Esophagus muscularis mucosa (tissue), 4 donors: ENCODE measurements at regions not wholly inside any gene's neighbourhood (a gene's known extent, or its start where the extent isn't known, plus 50 kb on each side); places are given as distances from the start of the nearest gene placed in this dataset.

ENCODE experiments used
- DNase-seq: peaks from one replicate; pipeline ENCODE4 v3.0.0-alpha.2; 2017; ENCODE audit errors: extremely low spot score
- H3K27ac ChIP-seq, 4 donors: fragments of 200-600 bp; sonication (generic); replicated peaks in 1 of 4; 1 replicate in 3 of 4; 2 replicates in 1 of 4; pipeline ENCODE4 v1.5.1; 2016 to 2019; ENCODE audit warnings: mild to moderate bottlenecking in 1 of 4
- H3K27me3 ChIP-seq, 4 donors: fragments of 200-600 bp; sonication (generic); one replicate each; pipeline versions ENCODE4 v1.5.1 to v1.6.0; 2016 to 2019
- H3K36me3 ChIP-seq, 4 donors: fragments of 200-600 bp; sonication (generic); one replicate each; pipeline ENCODE4 v1.5.1; 2016 to 2019
- H3K4me1 ChIP-seq, 4 donors: fragments of 200-600 bp; sonication (generic); one replicate each; pipeline ENCODE4 v1.5.1; 2016 to 2019
- H3K4me3 ChIP-seq, 4 donors: fragments of 200-600 bp; sonication (generic); 1 replicate in 2 of 4; 2 replicates in 2 of 4; pipeline ENCODE4 v1.5.1; 2016 to 2019; ENCODE audit warnings: mild to moderate bottlenecking in 4 of 4, moderate library complexity in 1 of 4
- H3K9me3 ChIP-seq, 4 donors: fragments of 200-600 bp; sonication (generic); 1 replicate in 3 of 4; 2 replicates in 1 of 4; pipeline ENCODE4 v1.5.1; 2016 to 2019
- EP300 ChIP-seq: sonication (generic); formaldehyde crosslinking; IDR thresholded peaks from one replicate; pipeline ENCODE4 v1.6.1; 2017; ENCODE audit warnings: antibody characterized with exemption
- POLR2A ChIP-seq: fragments of 450-650 bp; IDR thresholded peaks from one replicate; pipeline ENCODE4 v1.6.1; 2017; ENCODE audit warnings: antibody characterized with exemption, moderate library complexity, mild to moderate bottlenecking, low read depth
- POLR2AphosphoS5 ChIP-seq, 2 donors: sonication (generic); formaldehyde crosslinking; IDR thresholded peaks; one replicate each; pipeline ENCODE4 v1.6.1; 2017; ENCODE audit warnings: antibody characterized with exemption in 2 of 2
- WGBS: methylation state at CpG from one replicate; pipeline ENCODE4 v1.1.5; 2018; 5-methylcytosine and 5-hydroxymethylcytosine counted together
- intact Hi-C: fragments of 100-400 bp; cut with DNase I; formaldehyde crosslinking; loops from one replicate; pipeline ENCODE4 v1.15.1; 2023
- TF ChIP-seq, protein P1 (sequence below), 3 experiments: fragments of 200-600 bp in 2 of 3; fragments of 450-650 bp in 1 of 3; sonication (generic) in 2 of 3; IDR thresholded peaks; one replicate each; pipeline ENCODE4 v1.5.1; 2017 to 2019; ENCODE audit warnings: antibody characterized with exemption in 3 of 3, mild to moderate bottlenecking in 2 of 3, moderate library complexity in 1 of 3

GRCh38 chr15:48061605-48062004 is 59.2 kb upstream of the SLC24A5 start:
- WGBS = 96% methylated on average over 6 of the region's 6 CpGs
- Histone ChIP-seq H3K27me3 (no peaks in the 10 kb centered on the region), H3K4me1 (peaks cover 0 to 15% (median 10%) of the 10 kb centered on the region in 4 donors), H3K4me3 (no peak overlapping the region), H3K27ac (no peak overlapping the region), H3K9me3 (no peaks in the 10 kb centered on the region), H3K36me3 (no peaks in the 10 kb centered on the region)
- no peak for DNase-seq
- intact Hi-C loops = no loop called here
- TF ChIP-seq EP300 (no peak), POLR2AphosphoS5 (IDR thresholded peaks at IDR 0.05) (no peak), POLR2A (no peak)
- TF ChIP-seq, protein P1, sequence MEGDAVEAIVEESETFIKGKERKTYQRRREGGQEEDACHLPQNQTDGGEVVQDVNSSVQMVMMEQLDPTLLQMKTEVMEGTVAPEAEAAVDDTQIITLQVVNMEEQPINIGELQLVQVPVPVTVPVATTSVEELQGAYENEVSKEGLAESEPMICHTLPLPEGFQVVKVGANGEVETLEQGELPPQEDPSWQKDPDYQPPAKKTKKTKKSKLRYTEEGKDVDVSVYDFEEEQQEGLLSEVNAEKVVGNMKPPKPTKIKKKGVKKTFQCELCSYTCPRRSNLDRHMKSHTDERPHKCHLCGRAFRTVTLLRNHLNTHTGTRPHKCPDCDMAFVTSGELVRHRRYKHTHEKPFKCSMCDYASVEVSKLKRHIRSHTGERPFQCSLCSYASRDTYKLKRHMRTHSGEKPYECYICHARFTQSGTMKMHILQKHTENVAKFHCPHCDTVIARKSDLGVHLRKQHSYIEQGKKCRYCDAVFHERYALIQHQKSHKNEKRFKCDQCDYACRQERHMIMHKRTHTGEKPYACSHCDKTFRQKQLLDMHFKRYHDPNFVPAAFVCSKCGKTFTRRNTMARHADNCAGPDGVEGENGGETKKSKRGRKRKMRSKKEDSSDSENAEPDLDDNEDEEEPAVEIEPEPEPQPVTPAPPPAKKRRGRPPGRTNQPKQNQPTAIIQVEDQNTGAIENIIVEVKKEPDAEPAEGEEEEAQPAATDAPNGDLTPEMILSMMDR (IDR thresholded peaks at IDR 0.05) = no peak

- intact Hi-C loops = no loop called here
- TF ChIP-seq POLR2A (no peak), POLR2AphosphoS5 (IDR thresholded peaks at IDR 0.05) (no peak), EP300 (no peak)
- TF ChIP-seq, protein P1 (IDR thresholded peaks at IDR 0.05) = no peak
- WGBS = 81% methylated on average over 11 of the region's 11 CpGs
- Histone ChIP-seq H3K9me3 (no peaks in the 10 kb centered on the region), H3K36me3 (no peaks in the 10 kb centered on the region), H3K27me3 (no peaks in the 10 kb centered on the region), H3K4me1 (peaks cover 0 to 15% (median 10%) of the 10 kb centered on the region in 4 donors), H3K4me3 (no peak overlapping the region), H3K27ac (no peak overlapping the region)
- DNase-seq = no peak
Measured at GRCh38 chr15:48062148-48062872, 58.5 kb upstream of the SLC24A5 start.

DNA sequence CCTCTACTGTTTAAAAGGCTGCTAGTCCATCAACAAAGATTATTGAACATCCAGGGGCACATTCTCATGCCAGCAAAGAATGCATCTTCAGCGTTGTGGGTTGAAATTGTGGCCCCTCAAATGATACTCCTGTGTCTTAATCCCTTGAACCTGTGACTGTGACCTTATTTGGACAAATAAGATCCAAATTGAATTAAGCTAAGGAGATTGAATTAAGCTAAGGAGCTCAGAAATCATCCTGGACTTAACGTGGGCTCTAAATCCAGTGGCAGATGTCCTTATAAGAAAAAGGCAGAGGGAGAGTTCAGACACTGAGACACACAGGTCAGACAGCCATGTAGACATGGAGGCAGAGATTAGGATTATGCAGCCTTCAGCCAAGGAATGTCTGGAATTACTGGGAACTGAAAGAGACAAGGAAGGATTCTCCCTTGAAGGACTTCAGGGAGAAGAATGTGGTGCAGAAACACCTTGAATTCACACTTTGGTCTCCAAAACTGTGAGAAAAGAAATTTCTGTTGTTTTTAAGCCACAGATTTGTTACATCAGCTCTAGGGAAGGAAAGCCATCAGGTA is 57.3 kb upstream of the SLC24A5 start:
- WGBS = 75% methylated on average over 2 of the region's 2 CpGs
- Histone ChIP-seq H3K4me3 (no peak overlapping the region), H3K36me3 (no peaks in the 10 kb centered on the region), H3K9me3 (no peaks in the 10 kb centered on the region), H3K4me1 (peaks cover 0 to 15% (median 10%) of the 10 kb centered on the region in 4 donors), H3K27me3 (no peaks in the 10 kb centered on the region), H3K27ac (no peak overlapping the region)
- TF ChIP-seq POLR2A = no peak
- TF ChIP-seq POLR2AphosphoS5 (IDR thresholded peaks at IDR 0.05) = no peak
- TF ChIP-seq, protein P1 (IDR thresholded peaks at IDR 0.05) = no peak
- TF ChIP-seq EP300 = no peak
- no peak for DNase-seq
- intact Hi-C loops = no loop called here

DNA sequence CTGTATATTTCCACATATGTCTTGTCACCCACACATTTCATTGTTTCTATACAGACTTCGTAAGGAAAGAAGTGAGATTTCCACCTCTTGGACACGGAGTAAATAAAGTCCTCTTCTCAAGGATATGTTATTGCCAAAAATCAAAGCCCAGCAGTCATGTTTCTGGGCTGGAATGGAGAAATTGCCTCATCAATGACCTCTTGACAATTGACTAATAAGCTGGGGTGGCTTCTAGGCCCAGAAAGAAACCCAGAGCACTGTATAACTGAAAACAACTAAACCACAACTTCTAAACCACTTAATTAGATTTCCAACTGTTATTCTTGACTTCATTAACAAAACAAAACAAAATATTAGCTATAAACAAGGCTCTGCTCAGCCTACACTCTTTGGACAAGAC is 56.4 kb upstream of the SLC24A5 start:
- Histone ChIP-seq H3K27me3 (no peaks in the 10 kb centered on the region), H3K4me1 (peaks cover 0 to 14% (median 10%) of the 10 kb centered on the region in 4 donors), H3K9me3 (no peaks in the 10 kb centered on the region), H3K36me3 (no peaks in the 10 kb centered on the region), H3K27ac (no peak overlapping the region), H3K4me3 (no peak overlapping the region)
- TF ChIP-seq EP300 (no peak), POLR2A (no peak), POLR2AphosphoS5 (IDR thresholded peaks at IDR 0.05) (no peak)
- TF ChIP-seq, protein P1 (IDR thresholded peaks at IDR 0.05) = no peak
- DNase-seq = no peak
- 79% methylated on average over 2 of the region's 2 CpGs for WGBS
- intact Hi-C loops = no loop called here
